ENCODE measurements at regions not wholly inside any gene's neighbourhood (a gene's known extent, or its start where the extent isn't known, plus 50 kb on each side); places are given as distances from the start of the nearest gene placed in this dataset.

GRCh38 chr1:239243006-239243405 lies 143.4 kb upstream of the CHRM3 start:
- no peaks in the 10 kb centered on the region for H3K36me3 ChIP-seq
- no peak overlapping the region for H3K27ac ChIP-seq
- H3K9me3 ChIP-seq: peaks cover 0 to 5% (median 0%) of the 10 kb centered on the region in 11 donors
- no peaks in the 10 kb centered on the region for H3K4me1 ChIP-seq
- intact Hi-C loops (cut with DNase I): no loop called here
- 54 to 58% methylated on average over 2 of the region's 2 CpGs for WGBS, 2 donors
- no peak for TF ChIP-seq CTCF (IDR thresholded peaks at IDR 0.05)
- ATAC-seq (no peak), DNase-seq (no peak)
- no peaks in the 10 kb centered on the region for H3K27me3 ChIP-seq
- no peak overlapping the region for H3K4me3 ChIP-seq

GRCh38 chr1:239242404-239242803 lies 144.0 kb upstream of the CHRM3 start:
- TF ChIP-seq CTCF (IDR thresholded peaks at IDR 0.05): no peak
- no peaks in the 10 kb centered on the region for H3K27me3 ChIP-seq
- no peaks in the 10 kb centered on the region for H3K36me3 ChIP-seq
- no peak for DNase-seq
- H3K27ac ChIP-seq: no peak overlapping the region
- ATAC-seq: no peak
- intact Hi-C loops (cut with DNase I): no loop called here
- no peak overlapping the region for H3K4me3 ChIP-seq
- peaks cover 0 to 6% (median 0%) of the 10 kb centered on the region in 11 donors for H3K9me3 ChIP-seq
- no peaks in the 10 kb centered on the region for H3K4me1 ChIP-seq

GRCh38 chr1:239240736-239241135 lies 145.6 kb upstream of the CHRM3 start:
- no peak overlapping the region for H3K4me3 ChIP-seq
- intact Hi-C loops (cut with DNase I): no loop called here
- no peaks in the 10 kb centered on the region for H3K27me3 ChIP-seq
- TF ChIP-seq CTCF (IDR thresholded peaks at IDR 0.05): no peak
- WGBS, 2 donors: 73 to 79% methylated on average over 3 of the region's 3 CpGs
- H3K4me1 ChIP-seq: no peaks in the 10 kb centered on the region
- ATAC-seq (no peak), DNase-seq (no peak)
- H3K27ac ChIP-seq: no peak overlapping the region
- peaks cover 0 to 6% (median 0%) of the 10 kb centered on the region in 11 donors for H3K9me3 ChIP-seq
- H3K36me3 ChIP-seq: no peaks in the 10 kb centered on the region

GRCh38 chr1:239239529-239239928 lies 146.8 kb upstream of the CHRM3 start:
- Histone ChIP-seq H3K4me1 (no peaks in the 10 kb centered on the region), H3K36me3 (no peaks in the 10 kb centered on the region), H3K27me3 (no peaks in the 10 kb centered on the region), H3K9me3 (peaks cover 0 to 6% (median 0%) of the 10 kb centered on the region in 11 donors), H3K27ac (no peak overlapping the region), H3K4me3 (no peak overlapping the region)
- intact Hi-C loops (cut with DNase I): no loop called here
- DNase-seq (no peak), ATAC-seq (no peak)
- TF ChIP-seq CTCF (IDR thresholded peaks at IDR 0.05): no peak

GRCh38 chr1:239237912-239238311 lies 148.5 kb upstream of the CHRM3 start:
- TF ChIP-seq CTCF (IDR thresholded peaks at IDR 0.05): no peak
- DNase-seq: no peak
- H3K9me3 ChIP-seq: peaks cover 0 to 6% (median 0%) of the 10 kb centered on the region in 11 donors
- H3K27me3 ChIP-seq: no peaks in the 10 kb centered on the region
- 79 to 85% methylated on average over 9 of the region's 9 CpGs for WGBS, 2 donors
- H3K4me3 ChIP-seq: no peak overlapping the region
- no peaks in the 10 kb centered on the region for H3K36me3 ChIP-seq
- no peak overlapping the region for H3K27ac ChIP-seq
- intact Hi-C loops (cut with DNase I): no loop called here
- no peak for ATAC-seq
- no peaks in the 10 kb centered on the region for H3K4me1 ChIP-seq

Data from heart right ventricle (tissue), 16 donors.